HG03469 (cell line): ENCODE measurements at regions not wholly inside any gene's neighbourhood (a gene's known extent, or its start where the extent isn't known, plus 50 kb on each side); places are given as distances from the start of the nearest gene placed in this dataset.
A peak's percentile ranks its signal among the peaks of the same experiment; 100 is the strongest.
"Not testable (repeated sequence)": the region's sequence is repeated elsewhere in the genome, so short reads cannot be mapped to it uniquely, and the experiment has no call there.

Experiments
- ATAC-seq: cut with Tn5 transposase; IDR thresholded peaks from one replicate; pipeline ENCODE4 v1.9.1; 2021; ENCODE audit warnings: mild to moderate bottlenecking, moderate library complexity, moderate number of reproducible peaks; ENCODE audit not compliant: unreplicated experiment

- no peak for ATAC-seq
Measured at GRCh38 chr2:126288362-126288761, 367.6 kb upstream of the GYPC start.

- not testable (repeated sequence) for ATAC-seq
Measured at GRCh38 chr2:126293962-126294361, 362.0 kb upstream of the GYPC start.

- no peak for ATAC-seq
Measured at GRCh38 chr2:126299469-126299976, 356.4 kb upstream of the GYPC start.

- no peak for ATAC-seq
Measured at GRCh38 chr2:126300348-126300747, 355.6 kb upstream of the GYPC start.

DNA sequence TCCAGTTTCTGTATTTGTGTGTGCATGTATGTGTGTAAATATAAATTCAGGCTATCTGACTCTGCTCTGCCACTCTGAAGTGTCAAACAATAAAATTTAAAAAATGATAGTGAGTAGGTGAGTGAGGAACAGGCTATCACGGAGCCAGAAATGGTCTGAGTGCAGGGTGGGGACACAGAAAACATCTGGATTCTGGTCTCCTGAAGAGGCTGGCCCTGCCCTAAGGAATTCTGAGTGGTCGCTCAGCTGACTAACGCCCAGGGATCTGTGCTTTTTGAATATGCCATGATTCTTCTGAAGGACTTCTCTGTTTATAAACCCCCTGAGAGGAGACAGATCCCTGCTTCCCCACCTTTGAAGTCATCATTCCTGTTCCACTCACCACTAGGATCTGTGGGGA, 353.9 kb upstream of the GYPC start:
- ATAC-seq = no peak

DNA sequence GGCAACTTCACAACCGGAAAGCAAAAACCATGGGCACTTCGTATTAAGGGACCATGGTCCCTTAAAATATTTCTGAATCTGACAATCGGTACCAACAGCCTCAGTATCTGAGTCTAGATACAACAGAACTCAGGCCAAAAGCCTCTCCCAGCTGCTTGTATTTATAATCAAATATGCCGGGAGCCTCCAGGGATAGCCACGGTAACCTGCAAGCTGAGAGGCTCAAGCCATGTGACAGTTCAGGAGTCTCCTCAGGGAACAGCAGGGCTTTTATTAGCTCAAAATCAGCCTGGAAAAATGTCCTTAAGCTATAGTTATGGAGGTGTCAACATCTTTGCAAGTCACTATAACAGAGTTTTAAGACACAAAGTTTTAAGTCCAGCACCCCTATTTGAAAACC, 352.8 kb upstream of the GYPC start:
- ATAC-seq = no peak

DNA sequence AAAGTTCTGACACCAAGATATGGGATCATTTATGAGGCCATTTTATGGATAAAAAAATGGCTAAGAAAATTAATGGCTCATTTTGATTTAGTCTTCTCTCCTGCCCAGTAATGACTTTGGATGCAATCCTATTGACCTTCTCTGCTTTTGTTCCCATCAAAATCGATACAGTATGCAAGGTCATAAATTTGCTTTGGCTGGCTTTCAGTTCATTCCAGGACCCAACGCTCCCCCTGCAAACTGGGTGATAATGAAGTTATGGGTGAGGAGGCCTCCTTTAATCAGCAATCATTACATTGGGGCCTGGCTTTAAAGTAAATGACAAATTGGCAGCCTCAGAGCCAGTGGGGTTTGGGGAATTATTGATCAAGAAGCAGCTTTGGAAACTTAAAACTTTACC, 351.8 kb upstream of the GYPC start:
- no peak for ATAC-seq

GRCh38 chr2:126306539-126306938, 349.4 kb upstream of the GYPC start:
- ATAC-seq = no peak

DNA sequence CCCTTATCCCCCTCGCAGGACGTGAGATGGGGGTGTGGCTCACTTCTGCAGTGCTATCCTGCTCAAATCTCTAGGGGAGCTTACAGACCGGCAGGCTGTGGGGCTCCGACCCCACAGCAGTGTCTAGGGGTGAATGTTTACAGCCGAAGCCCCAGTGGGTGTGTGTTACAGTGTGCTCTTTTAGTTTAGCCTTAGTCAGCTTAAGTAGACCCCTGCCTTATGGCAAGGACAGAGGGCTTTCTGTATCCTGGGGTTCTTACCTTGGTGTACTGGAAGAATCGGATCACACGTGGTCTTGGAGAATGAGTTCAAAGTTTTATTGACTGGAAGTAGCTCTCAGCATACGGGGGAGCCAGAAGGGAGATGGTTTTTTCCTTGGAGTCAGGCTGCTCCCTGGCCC, 348.2 kb upstream of the GYPC start:
- no peak for ATAC-seq

DNA sequence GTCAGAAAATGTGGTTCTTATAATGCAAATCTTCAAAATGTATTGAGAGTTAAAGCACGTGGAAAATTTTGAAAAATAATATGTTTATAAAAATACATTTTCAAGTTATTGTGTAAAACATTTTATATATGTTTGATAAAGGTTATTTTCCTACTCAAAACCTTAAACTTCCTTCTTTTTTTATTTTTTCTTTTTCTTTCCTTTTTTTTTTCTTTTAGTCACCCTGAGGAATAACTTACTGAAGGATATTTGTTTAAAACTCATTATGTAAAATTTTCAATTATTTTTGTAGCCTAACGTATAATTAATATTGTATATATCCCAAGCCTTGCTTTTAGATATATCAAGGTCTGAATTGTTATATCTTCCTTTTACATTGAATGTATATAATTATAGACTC, 346.8 kb upstream of the GYPC start:
- ATAC-seq = no peak

DNA sequence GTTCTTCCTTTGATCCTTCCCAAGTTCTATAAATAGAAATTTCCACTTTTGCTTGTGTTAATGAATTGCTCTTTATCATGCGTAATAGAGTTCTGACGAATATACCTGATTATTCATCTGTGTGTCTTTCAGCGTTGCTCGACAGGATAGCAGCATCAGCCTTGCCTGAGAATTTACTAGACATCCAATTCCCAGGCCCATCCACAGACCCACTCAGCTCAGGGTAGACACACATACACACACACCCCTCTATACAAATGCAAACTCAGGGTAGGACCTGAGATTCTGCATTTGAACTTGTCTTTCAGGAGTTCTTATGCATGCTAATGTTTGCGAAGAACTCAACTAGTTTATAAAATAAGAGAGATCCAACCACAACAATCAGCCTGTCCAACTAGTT, 343.4 kb upstream of the GYPC start:
- ATAC-seq = no peak

DNA sequence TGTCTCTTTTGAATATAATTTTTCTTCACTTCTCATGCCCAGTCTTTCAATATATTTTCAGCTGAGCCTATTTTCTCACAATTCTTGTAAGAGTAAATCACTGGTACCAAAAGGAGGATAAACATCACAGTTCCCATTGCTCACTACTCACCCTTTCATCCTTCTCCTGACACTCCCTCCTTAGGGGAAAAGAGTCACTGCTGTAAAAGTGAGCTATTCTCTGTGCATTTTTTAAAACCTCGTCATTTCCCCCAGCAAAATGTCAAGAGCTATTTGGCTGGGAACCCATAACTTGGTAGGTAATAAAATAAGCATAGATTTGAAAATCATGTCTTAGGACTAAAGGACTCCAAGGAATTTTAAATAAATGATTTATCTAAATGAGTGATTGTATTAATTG, 340.1 kb upstream of the GYPC start:
- ATAC-seq = no peak

DNA sequence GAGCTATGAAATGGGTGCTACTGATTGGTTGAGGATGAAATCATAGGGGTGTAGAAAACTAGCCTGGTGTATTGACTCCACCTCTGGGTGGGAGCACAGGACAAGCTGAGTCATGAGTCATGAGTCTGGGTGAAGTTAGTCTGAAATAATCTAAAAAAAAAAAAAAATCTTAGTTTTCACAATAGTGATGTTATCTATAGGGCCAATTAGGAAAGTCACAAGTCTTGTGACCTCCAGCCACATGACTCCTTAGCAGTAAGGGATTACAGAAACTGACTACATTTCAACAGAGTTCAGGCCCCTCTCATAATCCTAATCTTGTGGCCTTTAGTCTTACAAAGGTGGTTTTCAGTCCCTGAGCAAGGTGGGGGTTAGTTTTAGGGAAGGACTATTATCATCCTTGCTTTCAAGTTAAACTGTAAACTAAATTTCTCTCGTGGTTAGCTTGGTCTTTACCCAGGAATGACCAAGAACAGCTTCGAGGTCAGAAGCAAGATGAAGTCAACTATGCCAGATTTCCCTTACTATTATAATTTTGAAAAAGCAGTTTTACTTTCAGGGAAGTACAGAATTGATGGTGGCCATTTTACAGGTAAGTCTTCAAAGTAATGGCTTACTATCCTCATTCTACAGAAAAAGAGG, 338.0 kb upstream of the GYPC start:
- ATAC-seq = no peak

DNA sequence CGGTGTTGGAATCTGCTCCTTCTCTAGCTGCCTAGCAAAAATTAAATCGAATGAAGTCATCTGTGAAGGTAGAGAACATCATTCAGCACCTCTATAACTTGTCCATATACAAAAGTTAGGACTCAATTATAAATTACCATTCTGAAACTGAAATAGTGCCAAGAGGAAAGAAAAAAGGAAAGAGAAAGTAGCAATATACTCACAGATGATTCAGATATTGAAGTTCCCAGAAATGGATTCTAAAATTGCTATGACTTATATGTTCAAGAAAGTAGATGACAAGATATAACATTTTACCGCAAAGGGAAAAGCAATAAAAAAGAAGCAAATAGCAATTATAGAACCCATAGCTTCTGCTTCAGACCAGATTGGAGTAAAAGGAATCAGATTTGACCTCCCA, 333.6 kb upstream of the GYPC start:
- ATAC-seq = no peak

GRCh38 chr2:126325202-126325601, 330.8 kb upstream of the GYPC start:
- ATAC-seq = no peak

DNA sequence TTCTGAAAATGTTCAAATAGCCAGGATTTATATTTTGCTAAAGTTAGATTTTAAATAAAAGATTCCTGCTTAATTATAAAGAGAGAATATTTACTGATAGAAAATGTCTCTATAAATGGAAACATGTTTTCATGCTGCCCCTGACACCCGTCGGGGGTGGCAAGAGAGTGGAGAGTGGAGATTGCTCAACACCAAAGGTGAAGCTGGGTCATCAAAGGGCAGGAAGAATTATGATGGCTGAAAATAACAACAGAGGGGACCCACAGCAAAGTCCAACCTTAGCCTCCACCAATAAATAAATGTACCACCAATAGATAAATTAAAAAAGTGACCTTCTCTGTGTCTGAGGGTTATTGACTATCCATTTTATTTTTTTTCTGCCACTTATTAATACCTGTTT, 326.8 kb upstream of the GYPC start:
- no peak for ATAC-seq

GRCh38 chr2:126342457-126342856, 313.5 kb upstream of the GYPC start:
- ATAC-seq = no peak

- ATAC-seq = no peak
Measured at GRCh38 chr2:126343136-126343535, 312.8 kb upstream of the GYPC start.

DNA sequence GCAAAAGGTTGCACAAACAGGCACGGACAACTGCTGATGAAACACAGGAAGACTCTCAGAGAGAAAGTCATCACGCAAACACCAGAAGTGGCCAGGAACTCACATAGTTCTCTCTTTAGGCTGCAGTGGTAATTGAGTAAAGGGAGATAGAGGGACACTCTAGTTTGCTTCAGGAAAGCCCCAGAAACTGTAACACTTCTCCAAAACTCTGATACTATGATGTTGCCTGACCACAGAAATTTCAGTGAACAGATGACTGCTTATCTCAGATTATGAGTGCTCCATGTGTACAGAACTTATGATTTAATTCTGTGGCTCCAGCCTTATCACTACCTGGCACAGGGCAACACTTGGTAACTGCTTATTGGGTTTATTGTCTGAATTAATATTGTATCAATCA, 311.5 kb upstream of the GYPC start:
- peak; percentile 60 for ATAC-seq

- no peak for ATAC-seq
Measured at GRCh38 chr2:126345691-126346090, 310.3 kb upstream of the GYPC start.

DNA sequence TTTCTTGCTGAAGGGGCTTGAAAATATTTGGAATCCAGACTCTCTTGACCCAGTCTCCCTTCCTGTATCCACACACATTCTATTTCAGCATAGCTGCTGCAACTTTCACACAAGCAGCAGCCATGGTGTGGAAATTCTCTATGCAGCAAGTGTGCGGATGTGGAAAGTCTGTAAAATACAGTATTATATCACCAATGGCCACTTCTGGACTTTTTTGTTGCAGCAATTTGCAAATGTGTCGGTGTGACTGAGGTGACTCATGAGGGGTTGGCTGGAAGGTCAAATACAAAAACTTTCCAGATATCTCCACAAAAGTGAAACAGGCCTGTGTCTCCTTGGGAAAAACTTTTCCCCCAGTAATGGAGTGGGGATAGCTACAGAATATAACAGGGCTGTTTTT, 299.3 kb upstream of the GYPC start:
- no peak for ATAC-seq

DNA sequence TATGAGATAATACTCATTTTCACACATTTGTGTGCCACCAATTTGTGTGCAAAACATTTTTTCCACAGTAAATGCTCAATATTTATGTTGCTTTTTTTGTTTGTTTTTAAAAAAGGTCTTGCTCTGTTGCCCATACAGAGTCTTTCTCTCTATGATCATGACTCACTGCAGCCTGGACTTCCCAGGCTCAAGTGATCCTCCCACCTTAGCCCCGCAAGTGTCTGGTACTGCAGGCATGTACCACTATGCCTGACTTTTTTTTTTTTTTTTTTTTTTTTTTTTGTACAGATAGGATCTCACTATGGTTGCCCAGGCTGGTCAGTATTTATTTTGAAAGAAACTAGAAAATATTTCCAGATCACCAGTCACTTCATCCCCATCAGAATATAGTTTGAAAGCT, 297.8 kb upstream of the GYPC start:
- no peak for ATAC-seq

DNA sequence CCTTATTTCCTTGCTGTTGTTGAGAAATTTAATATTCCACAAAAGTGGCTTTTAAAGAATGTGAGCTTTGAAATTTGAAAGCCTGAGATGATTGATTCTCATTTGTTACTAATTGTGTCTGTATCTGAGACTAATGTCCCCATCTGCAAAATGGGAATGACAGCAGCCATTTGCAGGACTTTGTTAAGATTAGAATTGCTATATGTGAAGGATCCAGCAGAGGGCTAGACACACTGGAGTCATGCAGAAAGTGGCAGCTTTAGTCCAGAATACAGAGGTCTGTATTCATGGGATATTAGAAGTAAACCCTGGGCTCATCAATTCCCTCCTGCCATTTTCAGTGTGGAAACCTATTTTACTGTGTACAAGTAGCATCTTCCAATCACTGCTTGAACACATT, 296.5 kb upstream of the GYPC start:
- ATAC-seq = peak; percentile 66
